GM21447 (cell line): ENCODE measurements at regions not wholly inside any gene's neighbourhood (a gene's known extent, or its start where the extent isn't known, plus 50 kb on each side); places are given as distances from the start of the nearest gene placed in this dataset.

Experiments used
- ATAC-seq: cut with Tn5 transposase; IDR thresholded peaks from one replicate; pipeline ENCODE4 v1.9.1; 2021; ENCODE audit not compliant: unreplicated experiment

DNA sequence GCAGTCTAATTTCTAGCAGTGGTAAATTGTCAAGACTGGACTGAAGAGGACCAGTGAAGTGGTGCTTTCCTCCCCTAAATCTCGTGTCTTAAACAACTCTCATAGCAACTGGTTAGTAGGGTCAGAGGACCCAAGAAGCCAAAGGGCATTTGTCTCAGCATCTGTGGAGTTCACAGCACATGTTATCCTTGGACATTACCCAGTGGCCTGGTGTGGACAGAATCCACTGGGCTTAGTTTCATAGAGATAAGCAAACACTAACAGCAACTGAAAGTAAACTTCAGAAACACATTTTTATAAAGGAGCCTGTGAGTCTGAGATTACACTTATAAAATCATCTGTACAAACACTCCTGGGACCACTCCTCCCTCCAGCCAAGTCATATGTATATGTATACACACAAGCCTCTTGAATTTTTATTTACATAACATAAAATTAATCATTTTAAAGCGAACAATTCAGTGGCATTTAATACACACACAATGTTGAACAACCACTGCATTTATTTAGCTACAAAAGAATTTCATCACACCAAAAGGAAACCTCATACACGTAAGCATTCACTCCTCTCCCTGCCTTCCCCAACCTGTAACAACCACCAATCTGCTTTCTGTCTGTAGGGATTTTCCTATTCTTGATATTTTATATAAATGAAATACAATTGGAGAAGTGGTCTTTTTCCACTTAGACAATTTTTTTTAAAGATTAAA, 457.8 kb downstream of the RASEF start:
- no peak for ATAC-seq

DNA sequence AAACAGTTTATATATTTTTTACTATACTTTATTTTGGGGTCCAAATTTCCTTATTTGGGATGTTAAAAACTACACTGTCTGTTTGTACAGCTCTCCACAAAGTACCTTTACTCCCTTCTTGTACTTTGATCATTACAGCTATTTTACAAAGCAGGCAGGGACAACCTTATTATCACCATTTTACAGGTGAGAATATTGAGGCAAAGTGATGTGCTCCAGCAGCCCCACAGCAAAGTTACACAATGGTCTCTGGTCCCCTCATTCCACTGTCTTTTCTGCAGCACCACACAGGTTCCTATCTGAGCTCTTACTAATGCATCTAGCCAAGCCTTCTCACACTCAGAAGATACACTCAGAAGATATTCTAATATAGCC, 457.3 kb downstream of the RASEF start:
- no peak for ATAC-seq

DNA sequence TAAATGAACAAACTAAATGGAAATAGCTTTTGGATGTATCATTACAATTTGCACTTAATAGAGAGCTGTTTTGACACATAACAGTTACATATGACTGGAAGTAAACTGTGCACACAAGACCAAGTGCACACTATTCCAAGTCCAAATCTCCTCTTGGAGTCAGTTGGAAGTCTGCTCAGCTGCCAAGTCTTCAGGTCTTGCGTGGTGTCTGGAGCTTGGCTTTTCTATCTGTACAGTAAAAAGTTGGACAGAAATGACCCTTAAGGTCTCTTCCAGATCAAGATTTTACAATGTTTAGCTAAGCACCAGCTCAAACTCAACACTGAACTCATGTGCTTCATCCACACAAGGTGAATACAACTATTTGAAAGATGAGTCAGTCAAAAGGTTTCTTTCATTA, 456.9 kb downstream of the RASEF start:
- ATAC-seq: no peak

DNA sequence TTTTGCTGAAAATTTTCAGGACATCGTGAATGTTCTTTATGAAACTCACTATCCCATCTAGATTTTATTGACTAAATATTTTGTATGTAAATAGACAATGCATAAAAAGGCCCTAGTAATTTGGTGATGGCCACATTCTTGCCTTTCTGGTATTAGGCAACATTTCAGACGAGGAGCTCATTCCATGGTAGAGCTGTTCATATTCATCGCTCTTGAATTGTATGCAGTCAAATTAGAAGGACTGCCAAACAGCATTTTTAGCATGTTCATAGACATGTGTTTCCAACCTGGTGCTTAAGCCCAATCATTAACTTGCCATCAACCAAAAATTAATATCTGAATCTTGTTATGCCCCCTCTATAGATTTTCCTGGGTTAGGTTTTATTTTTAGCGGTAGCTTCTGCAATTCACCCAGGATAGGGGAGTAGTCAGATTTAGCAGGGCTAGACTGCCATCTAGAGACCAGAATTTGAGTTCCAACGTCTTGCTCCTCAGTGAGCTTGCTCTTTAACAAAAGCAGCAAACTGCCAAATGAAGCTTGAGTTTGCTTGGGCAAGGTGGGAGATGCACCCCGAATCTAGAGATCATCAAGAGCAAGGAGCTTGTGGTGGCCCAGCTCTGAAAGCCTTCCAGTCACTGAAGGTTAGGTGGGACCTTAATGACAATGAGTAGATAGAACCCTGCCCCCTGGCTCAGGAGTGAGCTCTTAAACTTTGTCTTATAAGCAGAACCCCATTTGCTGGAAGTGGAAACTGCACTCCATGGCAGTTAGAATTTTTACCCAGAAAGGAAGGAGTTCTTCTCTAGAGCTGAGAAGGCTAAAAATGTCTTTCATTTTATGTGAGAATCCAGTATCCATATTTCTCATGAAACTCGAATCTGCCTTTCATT, 456.2 kb downstream of the RASEF start:
- no peak for ATAC-seq

DNA sequence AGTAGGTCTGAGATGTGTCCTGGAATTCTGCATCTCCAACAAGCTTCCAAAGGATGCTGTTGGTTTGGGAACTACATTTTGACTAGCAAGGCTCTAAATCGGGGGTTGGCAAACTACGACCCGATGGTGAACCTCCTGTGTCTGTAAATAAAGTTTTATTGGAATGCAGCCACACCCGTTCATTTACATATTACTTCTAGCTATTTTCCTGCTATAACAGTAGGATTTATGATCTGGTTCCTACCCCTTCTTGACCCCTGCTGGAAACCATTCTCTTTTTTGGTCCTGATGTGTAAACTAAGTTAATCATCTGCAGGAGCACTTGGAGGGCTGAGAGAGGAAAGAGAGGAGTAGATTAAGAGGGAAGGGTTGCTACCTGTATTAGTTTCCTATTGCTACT, 454.5 kb downstream of the RASEF start:
- no peak for ATAC-seq

DNA sequence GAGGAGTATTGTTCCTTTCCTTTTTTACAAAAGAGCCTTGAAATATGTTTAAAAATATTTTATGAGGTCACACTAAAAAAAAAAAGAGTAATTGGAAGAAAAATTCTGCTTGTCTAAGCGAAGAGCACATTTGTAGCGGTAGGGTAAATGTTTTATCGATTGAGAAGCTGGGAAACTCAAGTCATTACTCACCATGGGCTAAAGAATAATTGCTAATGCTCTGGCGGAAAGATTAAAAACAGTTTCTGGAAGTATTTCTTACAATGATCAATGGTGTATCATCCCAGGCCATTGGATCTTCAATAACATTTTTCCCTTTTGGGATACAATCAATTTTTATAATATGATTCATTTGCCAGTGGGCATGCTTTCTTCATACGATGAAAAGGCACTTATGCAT, 450.0 kb downstream of the RASEF start:
- ATAC-seq: no peak

DNA sequence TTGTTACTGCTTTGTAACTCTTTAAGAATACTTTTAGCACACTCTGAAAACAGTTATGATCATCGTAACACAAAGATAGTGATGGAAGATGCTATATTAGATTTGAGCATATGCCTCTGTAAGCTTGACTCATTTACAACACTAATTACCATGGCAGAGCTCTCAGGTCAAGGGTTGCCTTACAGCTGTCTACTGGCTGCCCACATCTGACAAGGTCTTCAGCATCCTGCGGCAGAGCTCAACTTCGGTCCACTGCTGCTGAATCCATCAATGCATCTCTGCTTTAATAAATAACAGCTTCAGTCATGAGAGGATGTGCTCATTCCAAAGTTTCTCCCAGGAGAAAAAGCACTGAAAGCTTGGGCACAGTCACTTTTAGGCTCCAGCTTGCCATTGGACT, 449.4 kb downstream of the RASEF start:
- no peak for ATAC-seq

DNA sequence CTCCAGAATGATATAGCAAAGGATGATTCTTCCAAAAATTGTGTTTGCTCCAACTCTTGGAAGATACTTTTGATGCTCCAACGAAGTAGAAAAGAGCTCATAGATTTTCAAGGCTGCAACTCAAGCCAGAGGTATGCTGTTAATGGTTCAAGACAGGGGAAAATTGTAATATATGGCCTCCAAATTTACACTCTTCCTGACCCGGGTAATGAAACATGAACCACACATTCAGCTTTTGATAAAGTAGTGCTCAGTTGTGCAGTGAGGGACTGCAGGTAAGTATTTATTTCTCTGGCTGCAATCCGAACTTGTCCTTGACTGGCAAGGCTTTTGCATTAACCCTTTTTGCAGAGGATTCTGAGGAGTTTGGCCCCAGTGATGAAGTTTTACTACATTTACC, 446.4 kb downstream of the RASEF start:
- ATAC-seq: no peak

DNA sequence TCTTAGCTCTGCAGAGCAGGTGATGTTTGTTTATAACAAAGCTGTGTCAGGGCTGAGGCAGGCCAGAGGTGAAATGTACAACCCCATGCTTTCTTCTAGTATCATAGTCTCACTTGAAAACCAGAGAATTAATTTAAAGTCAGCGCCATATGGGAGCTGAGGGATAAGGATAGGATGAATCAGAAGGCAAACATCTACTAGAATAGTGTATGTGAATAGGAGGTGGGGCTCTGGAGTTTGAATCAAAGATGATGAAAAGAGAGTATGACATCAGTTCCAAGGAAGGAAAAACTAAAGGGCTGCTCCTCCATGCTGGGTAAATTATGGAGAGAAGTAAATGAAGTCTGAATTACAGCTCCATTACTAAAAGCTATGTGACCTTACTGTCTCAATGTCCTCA, 441.5 kb downstream of the RASEF start:
- ATAC-seq: no peak

DNA sequence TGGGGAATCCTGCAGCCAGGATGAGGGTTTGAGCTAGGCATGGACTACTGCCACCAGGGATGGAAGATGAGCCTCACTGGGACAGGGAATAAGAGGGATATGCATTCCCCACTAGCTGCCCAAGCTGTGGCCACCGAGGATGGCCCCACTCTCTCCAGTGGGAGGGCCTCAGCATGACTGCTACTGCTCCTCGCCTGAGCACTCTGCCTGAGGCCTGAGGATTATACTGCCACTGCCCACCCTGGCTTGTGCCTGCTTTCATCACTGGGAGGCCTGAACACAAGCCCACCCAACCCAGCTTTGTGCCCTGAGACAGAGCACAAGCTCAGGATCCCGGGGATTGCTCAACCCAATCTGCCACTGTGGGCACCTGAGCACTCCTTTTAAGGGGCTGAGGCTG, 425.6 kb downstream of the RASEF start:
- ATAC-seq: no peak

DNA sequence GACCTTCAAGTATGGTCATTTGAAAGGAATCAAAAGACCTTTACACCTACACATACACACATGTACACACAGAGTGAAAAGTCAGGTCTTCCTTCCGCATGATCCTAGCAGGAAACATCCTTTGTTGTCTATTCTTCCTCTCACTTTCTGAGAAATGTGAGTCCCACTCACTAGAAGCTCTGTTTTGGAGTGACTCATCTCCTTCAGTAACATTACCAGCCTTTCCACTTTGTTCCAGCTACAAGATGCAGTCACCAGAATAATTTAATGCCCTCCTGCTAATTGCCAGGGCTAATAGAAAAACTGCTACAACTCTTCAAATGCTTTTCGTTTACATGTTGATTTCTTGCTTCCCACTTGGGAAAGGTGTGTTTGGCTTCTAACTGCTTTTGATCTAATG, 417.3 kb downstream of the RASEF start:
- no peak for ATAC-seq

DNA sequence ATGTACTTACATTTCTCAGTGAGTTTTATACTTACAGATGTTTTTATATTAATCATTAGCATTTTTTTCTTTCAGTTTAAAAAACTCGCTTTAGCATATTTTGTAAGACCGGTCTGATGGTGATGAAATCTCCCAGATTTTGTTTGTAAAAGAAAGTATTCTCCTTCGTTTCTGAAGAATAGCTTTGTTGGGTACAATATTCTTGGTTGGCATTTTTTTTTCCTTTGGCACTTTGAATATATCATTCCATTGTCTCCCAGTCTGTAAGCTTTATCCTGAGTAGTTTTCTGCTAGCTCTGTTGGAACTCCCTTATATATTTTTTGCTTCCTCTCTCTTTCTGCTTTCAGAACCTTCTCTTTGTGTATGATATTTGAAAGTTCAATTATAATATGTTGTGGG, 412.6 kb downstream of the RASEF start:
- ATAC-seq: no peak

DNA sequence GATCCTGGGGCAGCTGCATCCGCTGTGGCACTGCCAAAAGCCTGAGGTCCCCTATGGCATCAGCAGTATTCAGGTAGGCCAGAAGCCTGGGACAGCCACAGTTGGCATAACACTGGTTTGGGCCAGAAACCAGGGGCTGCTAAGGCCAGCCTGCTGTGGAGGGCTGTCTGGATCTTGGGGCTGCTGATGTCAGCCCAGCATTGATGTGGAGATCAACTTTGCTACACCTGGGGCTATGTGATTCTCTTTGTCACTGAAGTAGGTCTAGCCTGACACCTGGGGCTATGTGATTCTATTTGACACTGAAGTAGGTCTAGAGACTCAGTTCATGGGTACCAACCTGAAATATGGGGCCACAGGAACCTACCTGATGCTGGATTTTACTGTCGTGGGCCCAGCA, 411.5 kb downstream of the RASEF start:
- no peak for ATAC-seq

DNA sequence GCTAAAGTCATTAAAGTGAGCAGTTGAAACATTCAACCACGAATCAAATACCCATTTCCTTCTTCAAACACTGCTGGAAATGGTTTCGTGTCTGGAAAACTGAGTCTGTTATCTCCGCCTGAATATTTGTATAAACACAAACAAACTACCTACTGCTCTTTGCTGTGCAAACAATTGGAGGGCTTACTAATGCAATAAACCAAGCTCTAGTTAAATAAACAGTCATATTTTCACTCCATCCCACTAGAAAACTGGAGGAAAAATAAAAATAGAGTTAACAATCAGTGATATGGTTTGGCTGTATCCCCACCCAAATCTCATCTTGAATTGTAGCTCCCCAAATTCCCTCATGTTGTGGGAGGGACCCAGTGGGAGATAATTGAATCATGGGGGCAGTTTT, 397.6 kb downstream of the RASEF start:
- no peak for ATAC-seq

DNA sequence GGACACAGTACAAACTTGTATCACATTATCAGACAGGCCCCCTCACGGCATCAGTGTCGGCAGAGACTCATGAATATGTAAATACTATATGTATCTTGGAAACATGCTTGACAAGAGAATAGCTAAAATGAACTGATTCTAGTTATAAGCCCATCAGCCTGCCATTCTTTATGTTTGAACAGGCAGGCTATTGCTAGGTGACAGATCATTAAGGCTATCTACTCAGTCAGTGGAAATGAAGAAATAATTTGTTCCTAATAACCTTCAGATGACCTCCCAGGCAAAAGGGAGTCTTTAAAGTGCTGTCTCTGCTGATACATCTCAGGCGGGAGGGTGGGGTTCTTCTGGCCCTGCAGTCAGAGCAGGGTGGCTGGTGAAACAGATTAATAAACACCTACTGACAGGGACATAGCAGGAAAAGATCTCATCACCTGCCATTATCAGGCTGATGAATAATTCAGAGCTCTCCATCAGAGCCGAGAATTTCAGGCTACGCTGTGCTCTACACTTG, 394.2 kb downstream of the RASEF start:
- no peak for ATAC-seq

DNA sequence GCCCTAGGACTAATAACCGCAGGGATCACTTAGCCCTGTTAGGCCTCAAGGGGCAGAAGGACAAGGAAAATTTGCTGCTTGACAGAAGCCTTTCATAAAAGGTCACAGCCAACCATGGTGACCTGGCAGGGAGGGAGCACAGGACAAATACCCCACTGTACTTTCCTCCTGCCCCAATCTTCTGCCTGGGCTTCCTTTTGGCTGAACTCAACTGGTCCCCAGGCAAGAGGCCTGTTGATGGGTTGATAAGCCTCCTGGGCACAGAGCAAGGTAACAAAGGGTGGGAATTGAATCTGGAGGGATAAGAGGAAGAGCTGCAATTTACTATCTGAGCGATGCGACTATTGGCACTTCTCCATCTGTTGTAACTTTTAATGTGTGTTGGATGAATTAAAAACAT, 392.9 kb downstream of the RASEF start:
- ATAC-seq: no peak

DNA sequence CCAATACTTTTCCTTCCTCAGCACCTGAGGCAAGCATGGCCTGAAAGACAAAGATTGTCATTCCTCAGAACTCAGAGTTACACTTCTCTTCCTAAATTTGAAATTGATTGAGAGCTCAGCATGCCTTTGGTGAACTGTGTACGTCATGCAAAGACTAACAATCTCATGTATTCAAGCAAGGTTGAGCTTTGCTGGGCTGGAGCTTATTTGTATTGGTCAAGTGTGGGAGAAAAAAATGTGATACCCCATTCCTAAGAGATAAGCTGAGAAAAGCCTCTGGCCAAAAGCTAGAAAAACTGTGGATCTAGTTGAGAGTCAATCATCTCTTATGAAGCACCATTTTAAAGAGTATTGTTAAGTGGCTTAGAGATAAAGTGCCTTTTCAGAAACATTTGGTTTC, 392.2 kb downstream of the RASEF start:
- no peak for ATAC-seq

DNA sequence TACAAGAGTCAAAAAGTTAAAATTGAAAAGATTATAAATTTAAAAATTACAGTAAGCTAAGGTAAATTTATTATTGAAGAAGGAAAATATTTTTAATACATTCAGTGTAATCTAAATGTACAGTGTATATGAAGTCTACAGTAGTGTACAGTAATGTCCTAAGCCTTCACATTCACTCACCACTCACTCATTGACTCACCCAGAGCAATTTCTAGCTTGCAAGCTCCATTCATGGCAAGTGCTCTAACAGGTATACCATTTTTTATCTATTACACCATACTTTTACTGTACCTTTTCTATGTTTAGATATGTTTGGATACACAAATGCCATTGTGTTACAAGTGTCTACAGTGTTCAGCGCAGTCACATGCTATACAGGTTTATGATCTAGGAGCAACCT, 389.7 kb downstream of the RASEF start:
- no peak for ATAC-seq

DNA sequence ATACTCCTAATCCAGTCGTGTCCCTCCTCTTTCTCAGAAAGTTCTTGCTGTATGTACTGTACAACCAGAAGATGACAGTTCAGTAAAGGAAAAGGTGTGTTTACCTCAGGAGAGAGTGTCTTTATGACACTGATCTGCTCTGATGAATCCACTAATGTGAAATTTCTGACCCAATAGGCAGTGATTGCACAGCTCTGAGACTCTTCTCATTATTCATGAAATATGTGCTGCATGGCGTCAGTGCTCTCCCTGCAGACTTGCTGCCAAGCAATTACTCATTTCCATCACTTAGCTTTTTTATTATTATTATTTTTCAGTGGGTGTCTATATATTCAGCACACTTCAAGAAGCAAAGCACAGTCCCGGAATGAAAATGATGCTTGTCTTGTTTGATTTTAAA, 389.0 kb downstream of the RASEF start:
- ATAC-seq: no peak

DNA sequence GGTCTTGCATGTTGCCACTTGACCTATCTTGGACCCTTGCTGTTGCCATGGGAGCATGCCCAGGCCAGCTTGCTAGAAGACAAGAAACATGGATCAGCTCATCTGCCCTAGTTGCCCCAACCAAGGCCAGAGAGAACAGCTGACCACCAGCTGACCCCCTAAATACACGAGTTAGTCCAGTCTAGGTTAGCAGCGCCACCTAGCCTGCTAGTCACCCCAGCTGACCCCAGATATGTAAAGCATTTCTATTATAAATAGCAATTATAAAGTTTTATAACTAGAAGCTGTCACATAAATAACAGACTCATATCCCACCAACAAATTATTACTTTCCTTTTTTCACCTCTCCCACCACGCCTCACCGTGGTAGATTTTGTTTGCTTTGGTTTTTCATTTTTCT, 387.8 kb downstream of the RASEF start:
- ATAC-seq: no peak

DNA sequence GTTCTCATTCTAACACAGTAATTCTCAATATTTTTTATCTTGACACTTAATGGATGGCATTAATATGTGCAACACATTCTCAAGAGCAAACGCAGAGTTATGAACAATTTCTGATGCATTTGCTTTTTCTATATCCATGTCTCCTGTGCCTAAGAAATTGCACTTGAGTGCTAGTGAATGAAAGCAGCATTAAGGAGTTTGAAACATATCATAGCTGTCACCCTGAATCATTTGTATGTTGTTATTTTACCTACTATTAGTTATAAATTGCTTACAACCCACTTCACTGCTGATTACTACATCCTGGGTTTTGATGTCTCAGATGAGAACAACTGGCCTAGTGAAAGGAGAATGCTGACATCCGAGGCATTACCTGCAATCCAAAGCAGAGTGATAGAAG, 387.3 kb downstream of the RASEF start:
- ATAC-seq: no peak

DNA sequence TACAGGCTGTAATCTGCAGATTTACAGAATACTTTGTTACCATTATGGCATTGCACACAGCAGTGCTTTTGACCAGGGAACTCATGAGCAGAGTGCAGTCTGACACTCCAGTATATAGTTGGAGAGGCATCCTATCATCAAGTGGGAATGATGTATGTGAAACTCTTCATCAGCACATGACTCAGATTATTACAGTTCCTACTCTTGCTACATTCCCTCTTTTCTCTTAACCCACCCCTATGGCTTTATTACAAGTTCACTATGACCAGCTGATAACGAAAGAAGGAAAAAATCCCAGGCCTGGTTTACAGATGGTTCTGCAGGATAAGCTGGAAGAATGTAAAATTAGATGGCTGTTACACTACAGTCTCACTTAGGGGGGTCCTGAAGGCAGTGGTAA, 385.9 kb downstream of the RASEF start:
- no peak for ATAC-seq
